ENCODE measurements at regions not wholly inside any gene's neighbourhood (a gene's known extent, or its start where the extent isn't known, plus 50 kb on each side); places are given as distances from the start of the nearest gene placed in this dataset.

DNA sequence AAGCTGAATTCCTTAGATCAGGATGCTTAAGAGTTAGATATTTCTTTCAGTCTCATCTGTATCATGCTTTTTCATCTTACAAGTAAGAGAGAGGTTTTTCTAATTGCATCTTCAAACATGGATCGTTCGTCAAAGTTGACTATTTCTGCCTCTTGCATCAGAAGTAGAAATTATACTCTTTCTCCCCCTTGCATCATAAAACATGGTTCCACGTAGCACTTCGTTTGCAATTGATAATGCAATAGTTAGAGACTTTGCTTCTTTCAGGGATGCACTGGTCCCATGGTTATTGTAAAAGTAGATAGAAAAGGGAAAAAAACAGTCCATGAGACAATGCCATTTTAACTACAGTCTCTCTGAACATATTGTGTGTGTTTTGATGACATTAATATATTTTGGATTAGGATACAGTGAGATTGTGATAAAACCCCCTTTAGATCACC, 75.1 kb upstream of the PARD3B start:
- TF ChIP-seq, protein P1, sequence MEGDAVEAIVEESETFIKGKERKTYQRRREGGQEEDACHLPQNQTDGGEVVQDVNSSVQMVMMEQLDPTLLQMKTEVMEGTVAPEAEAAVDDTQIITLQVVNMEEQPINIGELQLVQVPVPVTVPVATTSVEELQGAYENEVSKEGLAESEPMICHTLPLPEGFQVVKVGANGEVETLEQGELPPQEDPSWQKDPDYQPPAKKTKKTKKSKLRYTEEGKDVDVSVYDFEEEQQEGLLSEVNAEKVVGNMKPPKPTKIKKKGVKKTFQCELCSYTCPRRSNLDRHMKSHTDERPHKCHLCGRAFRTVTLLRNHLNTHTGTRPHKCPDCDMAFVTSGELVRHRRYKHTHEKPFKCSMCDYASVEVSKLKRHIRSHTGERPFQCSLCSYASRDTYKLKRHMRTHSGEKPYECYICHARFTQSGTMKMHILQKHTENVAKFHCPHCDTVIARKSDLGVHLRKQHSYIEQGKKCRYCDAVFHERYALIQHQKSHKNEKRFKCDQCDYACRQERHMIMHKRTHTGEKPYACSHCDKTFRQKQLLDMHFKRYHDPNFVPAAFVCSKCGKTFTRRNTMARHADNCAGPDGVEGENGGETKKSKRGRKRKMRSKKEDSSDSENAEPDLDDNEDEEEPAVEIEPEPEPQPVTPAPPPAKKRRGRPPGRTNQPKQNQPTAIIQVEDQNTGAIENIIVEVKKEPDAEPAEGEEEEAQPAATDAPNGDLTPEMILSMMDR (IDR thresholded peaks at IDR 0.05) = no peak
- no peak for TF ChIP-seq POLR2AphosphoS5 (IDR thresholded peaks at IDR 0.05)

Measured in esophagus muscularis mucosa (tissue), 3 donors.